ENCODE measurements at regions not wholly inside any gene's neighbourhood (a gene's known extent, or its start where the extent isn't known, plus 50 kb on each side); places are given as distances from the start of the nearest gene placed in this dataset.

DNA sequence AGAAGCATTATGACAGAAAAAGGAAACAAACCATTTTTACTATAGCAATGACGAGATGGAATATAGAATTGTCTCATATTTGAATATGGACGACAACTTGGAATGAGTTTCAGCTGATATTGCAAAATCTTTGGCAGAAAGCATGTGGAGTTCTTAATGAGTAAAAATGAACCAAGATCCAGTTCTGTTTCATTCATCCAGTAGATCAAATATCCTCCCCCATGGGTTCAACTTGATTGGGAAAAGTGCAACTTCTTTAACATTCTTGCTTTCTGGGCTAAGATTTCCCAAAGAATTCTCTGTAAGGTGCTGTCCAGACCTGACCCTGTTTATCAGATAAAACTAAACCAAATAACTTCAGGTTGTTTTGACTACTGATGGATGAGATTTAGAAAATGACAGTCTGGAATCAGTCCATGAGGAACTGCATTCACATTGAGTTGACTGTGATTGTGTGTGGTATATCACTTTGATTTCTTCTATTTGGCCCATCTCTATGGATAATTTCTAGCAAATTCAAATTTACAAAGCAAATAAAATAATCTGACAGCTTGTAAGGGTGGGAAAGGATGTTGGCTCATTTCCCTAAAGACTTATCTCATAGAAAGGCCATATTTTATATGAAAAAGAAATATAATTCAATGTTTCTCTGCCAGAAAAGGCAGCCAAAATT is 267.4 kb downstream of the ADAMTS20 start:
- TF ChIP-seq, protein P1, sequence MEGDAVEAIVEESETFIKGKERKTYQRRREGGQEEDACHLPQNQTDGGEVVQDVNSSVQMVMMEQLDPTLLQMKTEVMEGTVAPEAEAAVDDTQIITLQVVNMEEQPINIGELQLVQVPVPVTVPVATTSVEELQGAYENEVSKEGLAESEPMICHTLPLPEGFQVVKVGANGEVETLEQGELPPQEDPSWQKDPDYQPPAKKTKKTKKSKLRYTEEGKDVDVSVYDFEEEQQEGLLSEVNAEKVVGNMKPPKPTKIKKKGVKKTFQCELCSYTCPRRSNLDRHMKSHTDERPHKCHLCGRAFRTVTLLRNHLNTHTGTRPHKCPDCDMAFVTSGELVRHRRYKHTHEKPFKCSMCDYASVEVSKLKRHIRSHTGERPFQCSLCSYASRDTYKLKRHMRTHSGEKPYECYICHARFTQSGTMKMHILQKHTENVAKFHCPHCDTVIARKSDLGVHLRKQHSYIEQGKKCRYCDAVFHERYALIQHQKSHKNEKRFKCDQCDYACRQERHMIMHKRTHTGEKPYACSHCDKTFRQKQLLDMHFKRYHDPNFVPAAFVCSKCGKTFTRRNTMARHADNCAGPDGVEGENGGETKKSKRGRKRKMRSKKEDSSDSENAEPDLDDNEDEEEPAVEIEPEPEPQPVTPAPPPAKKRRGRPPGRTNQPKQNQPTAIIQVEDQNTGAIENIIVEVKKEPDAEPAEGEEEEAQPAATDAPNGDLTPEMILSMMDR (conservative IDR thresholded peaks at IDR 0.05; ENCODE audit: low read depth, low read length) = no peak
- TF ChIP-seq EZH2 (IDR thresholded peaks at IDR 0.05; ENCODE audit: low read length, unreplicated experiment) = no peak

Data from PC-3 (cell line).